ENCODE measurements at regions not wholly inside any gene's neighbourhood (a gene's known extent, or its start where the extent isn't known, plus 50 kb on each side); places are given as distances from the start of the nearest gene placed in this dataset.
A peak's percentile ranks its signal among the peaks of the same experiment; 100 is the strongest.
"Not testable (repeated sequence)": the region's sequence is repeated elsewhere in the genome, so short reads cannot be mapped to it uniquely, and the experiment has no call there.

GRCh38 chr7:12028508-12028907 lies 182.6 kb upstream of the TMEM106B start:
- no peak overlapping the region for H3K27ac ChIP-seq
- peaks cover 32% of the 10 kb centered on the region for H3K4me1 ChIP-seq
- no peaks in the 10 kb centered on the region for H3K36me3 ChIP-seq
- no peaks in the 10 kb centered on the region for H3K27me3 ChIP-seq
- H3K4me3 ChIP-seq, result no peak overlapping the region
- DNase-seq, result peak; percentile 7 to 9
- H3K9me3 ChIP-seq (replicated peaks), result peaks cover 4% of the 10 kb centered on the region

GRCh38 chr7:12030116-12030515 lies 181.0 kb upstream of the TMEM106B start:
- H3K4me1 ChIP-seq, result peaks cover 32% of the 10 kb centered on the region
- H3K27me3 ChIP-seq, result no peaks in the 10 kb centered on the region
- H3K9me3 ChIP-seq (replicated peaks), result peaks cover 4% of the 10 kb centered on the region
- peak overlapping the region; percentile 79 for H3K27ac ChIP-seq
- peak overlapping the region; percentile 13; the same call in 1 of the 2 replicates for H3K4me3 ChIP-seq
- no peaks in the 10 kb centered on the region for H3K36me3 ChIP-seq
- DNase-seq, result peak; percentile 40 to 51

- no peaks in the 10 kb centered on the region for H3K36me3 ChIP-seq
- H3K4me3 ChIP-seq, result no peak overlapping the region
- H3K4me1 ChIP-seq, result peaks cover 32% of the 10 kb centered on the region
- H3K27me3 ChIP-seq, result no peaks in the 10 kb centered on the region
- no peak for DNase-seq
- H3K9me3 ChIP-seq (replicated peaks), result peaks cover 4% of the 10 kb centered on the region
- peak overlapping the region; percentile 13; the same call in 1 of the 2 replicates for H3K27ac ChIP-seq
These were observed 179.9 kb upstream of the TMEM106B start for GRCh38 chr7:12031186-12031585.

GRCh38 chr7:12031638-12032037 lies 179.5 kb upstream of the TMEM106B start:
- Histone ChIP-seq H3K4me3 (no peak overlapping the region), H3K27ac (peak overlapping the region; percentile 13; the same call in 1 of the 2 replicates), H3K27me3 (no peaks in the 10 kb centered on the region), H3K9me3 (replicated peaks) (peaks cover 4% of the 10 kb centered on the region), H3K36me3 (no peaks in the 10 kb centered on the region), H3K4me1 (peaks cover 32% of the 10 kb centered on the region)
- DNase-seq, result peak; percentile 12 to 37

GRCh38 chr7:12032146-12032545 lies 178.9 kb upstream of the TMEM106B start:
- Histone ChIP-seq H3K27ac (no peak overlapping the region), H3K4me3 (no peak overlapping the region), H3K27me3 (no peaks in the 10 kb centered on the region), H3K9me3 (replicated peaks) (peaks cover 4% of the 10 kb centered on the region), H3K36me3 (no peaks in the 10 kb centered on the region), H3K4me1 (peaks cover 32% of the 10 kb centered on the region)
- DNase-seq, result no peak

GRCh38 chr7:12043457-12043856 lies 167.6 kb upstream of the TMEM106B start:
- not testable (repeated sequence) for DNase-seq; H3K27ac ChIP-seq; H3K36me3 ChIP-seq; H3K4me3 ChIP-seq; H3K4me1 ChIP-seq; H3K9me3 ChIP-seq (replicated peaks)
- peaks cover 11% of the 10 kb centered on the region; the same call in 1 of the 2 replicates for H3K27me3 ChIP-seq

GRCh38 chr7:12052211-12052610 lies 158.9 kb upstream of the TMEM106B start:
- H3K4me1 ChIP-seq, result no peaks in the 10 kb centered on the region
- peaks cover 2% of the 10 kb centered on the region; the same call in 1 of the 2 replicates for H3K36me3 ChIP-seq
- no peak overlapping the region for H3K4me3 ChIP-seq
- H3K9me3 ChIP-seq (replicated peaks), result peaks cover 5% of the 10 kb centered on the region; the same call in 1 of the 2 replicates
- H3K27ac ChIP-seq, result no peak overlapping the region
- peaks cover 2% of the 10 kb centered on the region; the same call in 1 of the 2 replicates for H3K27me3 ChIP-seq
- DNase-seq, result no peak

GRCh38 chr7:12053561-12053960 lies 157.5 kb upstream of the TMEM106B start:
- Histone ChIP-seq H3K27ac (no peak overlapping the region), H3K9me3 (replicated peaks) (peaks cover 5% of the 10 kb centered on the region; the same call in 1 of the 2 replicates), H3K27me3 (no peaks in the 10 kb centered on the region; the same call in 1 of the 2 replicates), H3K4me3 (no peak overlapping the region), H3K4me1 (no peaks in the 10 kb centered on the region), H3K36me3 (peaks cover 2% of the 10 kb centered on the region; the same call in 1 of the 2 replicates)
- DNase-seq, result no peak

GRCh38 chr7:12054830-12055229 lies 156.3 kb upstream of the TMEM106B start:
- Histone ChIP-seq H3K9me3 (replicated peaks) (peaks cover 5% of the 10 kb centered on the region; the same call in 1 of the 2 replicates), H3K27me3 (no peaks in the 10 kb centered on the region; the same call in 1 of the 2 replicates), H3K4me1 (no peaks in the 10 kb centered on the region), H3K27ac (no peak overlapping the region), H3K4me3 (no peak overlapping the region), H3K36me3 (peaks cover 2% of the 10 kb centered on the region; the same call in 1 of the 2 replicates)
- DNase-seq, result no peak

- Histone ChIP-seq H3K4me3 (no peak overlapping the region), H3K36me3 (peaks cover 2% of the 10 kb centered on the region; the same call in 1 of the 2 replicates), H3K9me3 (replicated peaks) (peaks cover 5% of the 10 kb centered on the region; the same call in 1 of the 2 replicates), H3K27ac (no peak overlapping the region), H3K27me3 (no peaks in the 10 kb centered on the region; the same call in 1 of the 2 replicates), H3K4me1 (no peaks in the 10 kb centered on the region)
- DNase-seq, result no peak
These were observed 154.7 kb upstream of the TMEM106B start for GRCh38 chr7:12056381-12056780.

GRCh38 chr7:12056977-12057376 lies 154.1 kb upstream of the TMEM106B start:
- Histone ChIP-seq H3K36me3 (peaks cover 2% of the 10 kb centered on the region; the same call in 1 of the 2 replicates), H3K27ac (no peak overlapping the region), H3K27me3 (no peaks in the 10 kb centered on the region; the same call in 1 of the 2 replicates), H3K4me3 (no peak overlapping the region), H3K9me3 (replicated peaks) (peaks cover 5% of the 10 kb centered on the region; the same call in 1 of the 2 replicates), H3K4me1 (no peaks in the 10 kb centered on the region)
- DNase-seq, result no peak

- no peak overlapping the region for H3K4me3 ChIP-seq
- H3K4me1 ChIP-seq, result no peaks in the 10 kb centered on the region
- no peak overlapping the region for H3K27ac ChIP-seq
- H3K27me3 ChIP-seq, result no peaks in the 10 kb centered on the region
- DNase-seq, result peak in 1 of 2 experiments; percentile 45
- peaks cover 1% of the 10 kb centered on the region; the same call in 1 of the 2 replicates for H3K9me3 ChIP-seq (replicated peaks)
- peaks cover under 1% of the 10 kb centered on the region; the same call in 1 of the 2 replicates for H3K36me3 ChIP-seq
These were observed 149.0 kb upstream of the TMEM106B start for GRCh38 chr7:12062062-12062461.

- no peaks in the 10 kb centered on the region for H3K4me1 ChIP-seq
- no peak overlapping the region for H3K4me3 ChIP-seq
- H3K27ac ChIP-seq, result no peak overlapping the region
- no peaks in the 10 kb centered on the region for H3K9me3 ChIP-seq (replicated peaks)
- H3K27me3 ChIP-seq, result no peaks in the 10 kb centered on the region
- no peaks in the 10 kb centered on the region for H3K36me3 ChIP-seq
- DNase-seq, result no peak
These were observed 146.4 kb upstream of the TMEM106B start for GRCh38 chr7:12064586-12065127.

GRCh38 chr7:12066004-12066403 lies 145.1 kb upstream of the TMEM106B start:
- DNase-seq, result no peak
- Histone ChIP-seq H3K36me3 (no peaks in the 10 kb centered on the region), H3K4me3 (no peak overlapping the region), H3K4me1 (no peaks in the 10 kb centered on the region), H3K9me3 (replicated peaks) (no peaks in the 10 kb centered on the region), H3K27ac (no peak overlapping the region), H3K27me3 (no peaks in the 10 kb centered on the region)

- no peaks in the 10 kb centered on the region for H3K4me1 ChIP-seq
These were observed 144.6 kb upstream of the TMEM106B start for GRCh38 chr7:12066521-12066920.

More at GRCh38 chr7:12066521-12066920, 144.6 kb upstream of the TMEM106B start:
- no peaks in the 10 kb centered on the region for H3K27me3 ChIP-seq
- no peaks in the 10 kb centered on the region for H3K9me3 ChIP-seq (replicated peaks)
- no peak overlapping the region for H3K27ac ChIP-seq
- no peaks in the 10 kb centered on the region for H3K36me3 ChIP-seq
- no peak for DNase-seq
- no peak overlapping the region for H3K4me3 ChIP-seq

Measured in SJCRH30 (cell line).